NOMO-1 treated with DMSO at 0.1 percent for 48 hours (cell line): ENCODE measurements at regions not wholly inside any gene's neighbourhood (a gene's known extent, or its start where the extent isn't known, plus 50 kb on each side); places are given as distances from the start of the nearest gene placed in this dataset.
"Not testable (repeated sequence)": the region's sequence is repeated elsewhere in the genome, so short reads cannot be mapped to it uniquely, and the experiment has no call there.

Experiments
- DNase-seq: peaks from one replicate; lab custom pipeline; 2025; ENCODE audit not compliant: unreplicated experiment; lab: John Stamatoyannopoulos, UW

- no peak for DNase-seq
Measured at GRCh38 chr2:215556979-215557378, 121.1 kb upstream of the FN1 start.

GRCh38 chr2:215554689-215555498 lies 119.0 kb upstream of the FN1 start:
- no peak for DNase-seq

- no peak for DNase-seq
Measured at GRCh38 chr2:215553946-215554345, 118.1 kb upstream of the FN1 start.

- DNase-seq = no peak
Measured at GRCh38 chr2:215552144-215552580, 116.3 kb upstream of the FN1 start.

GRCh38 chr2:215550331-215550730 lies 114.5 kb upstream of the FN1 start:
- no peak for DNase-seq

GRCh38 chr2:215548714-215549113 lies 112.8 kb upstream of the FN1 start:
- no peak for DNase-seq

- DNase-seq = no peak
Measured at GRCh38 chr2:215542690-215543089, 106.8 kb upstream of the FN1 start.

GRCh38 chr2:215540658-215541057 lies 104.8 kb upstream of the FN1 start:
- no peak for DNase-seq

- DNase-seq = no peak
Measured at GRCh38 chr2:215537611-215538010, 101.7 kb upstream of the FN1 start.

GRCh38 chr2:215536510-215536909 lies 100.6 kb upstream of the FN1 start:
- no peak for DNase-seq

- DNase-seq = no peak
Measured at GRCh38 chr2:215535741-215536140, 99.9 kb upstream of the FN1 start.

- no peak for DNase-seq
Measured at GRCh38 chr2:215535125-215535668, 99.3 kb upstream of the FN1 start.

GRCh38 chr2:215533716-215534115 lies 97.8 kb upstream of the FN1 start:
- not testable (repeated sequence) for DNase-seq

GRCh38 chr2:215532844-215533243 lies 97.0 kb upstream of the FN1 start:
- DNase-seq = peak; percentile 29

GRCh38 chr2:215531284-215531683 lies 95.4 kb upstream of the FN1 start:
- no peak for DNase-seq

- DNase-seq = no peak
Measured at GRCh38 chr2:215530191-215530968, 94.5 kb upstream of the FN1 start.

GRCh38 chr2:215529271-215529670 lies 93.4 kb upstream of the FN1 start:
- no peak for DNase-seq

- no peak for DNase-seq
Measured at GRCh38 chr2:215528555-215528954, 92.7 kb upstream of the FN1 start.

GRCh38 chr2:215527736-215528135 lies 91.9 kb upstream of the FN1 start:
- DNase-seq = no peak

- DNase-seq = no peak
Measured at GRCh38 chr2:215526341-215526740, 90.5 kb upstream of the FN1 start.

GRCh38 chr2:215522237-215522636 lies 86.4 kb upstream of the FN1 start:
- DNase-seq = no peak

GRCh38 chr2:215521031-215521430 lies 85.2 kb upstream of the FN1 start:
- DNase-seq = no peak
